ENCODE measurements at regions not wholly inside any gene's neighbourhood (a gene's known extent, or its start where the extent isn't known, plus 50 kb on each side); places are given as distances from the start of the nearest gene placed in this dataset.
A peak's percentile ranks its signal among the peaks of the same experiment; 100 is the strongest.

DNA sequence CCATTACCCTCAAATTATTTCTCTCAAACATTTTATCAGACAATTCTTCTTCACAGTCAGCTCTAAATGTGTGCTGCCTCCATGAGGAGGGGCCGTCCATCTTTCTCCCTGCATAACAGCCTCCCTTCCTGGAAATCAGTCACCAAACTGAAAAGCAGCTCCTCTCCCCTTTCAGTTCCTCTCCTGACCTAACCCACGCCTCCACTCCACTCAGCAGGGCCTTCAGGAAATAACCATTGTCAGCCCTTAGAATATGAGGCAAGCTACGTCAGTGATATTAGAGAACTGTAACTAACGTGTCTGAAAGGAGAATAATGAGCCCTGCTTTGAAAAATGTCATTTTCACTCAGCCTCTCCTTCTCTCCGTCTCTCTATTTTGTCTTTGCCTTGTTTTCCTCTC lies 116.2 kb downstream of the OLFM4 start:
- no peak for DNase-seq

- no peak for DNase-seq
Measured at GRCh38 chr13:53150568-53150967, 122.0 kb downstream of the OLFM4 start.

- DNase-seq, result peak; percentile 46
Measured at GRCh38 chr13:53151336-53152056, 122.9 kb downstream of the OLFM4 start.

DNA sequence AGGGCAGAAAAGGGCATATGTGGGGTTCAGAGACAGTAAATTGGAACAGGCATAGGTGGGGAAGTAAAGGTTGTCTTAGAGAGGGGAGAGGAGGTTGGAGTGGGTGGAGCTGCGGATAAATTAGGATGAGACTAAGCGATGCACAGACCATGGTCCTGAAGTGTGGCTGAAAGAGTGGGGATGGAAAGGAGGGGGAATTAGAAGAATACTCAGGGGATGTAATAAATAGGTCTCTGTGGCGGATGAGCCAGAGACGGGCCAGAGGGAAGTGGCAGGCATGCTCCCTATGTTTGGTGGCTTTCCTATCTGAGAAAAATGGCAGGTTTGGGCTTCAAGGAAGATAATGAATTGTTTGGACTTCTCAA lies 123.4 kb downstream of the OLFM4 start:
- no peak for DNase-seq

GRCh38 chr13:53158201-53158600 lies 129.6 kb downstream of the OLFM4 start:
- no peak for DNase-seq

- DNase-seq, result no peak
Measured at GRCh38 chr13:53159431-53159830, 130.8 kb downstream of the OLFM4 start.

DNA sequence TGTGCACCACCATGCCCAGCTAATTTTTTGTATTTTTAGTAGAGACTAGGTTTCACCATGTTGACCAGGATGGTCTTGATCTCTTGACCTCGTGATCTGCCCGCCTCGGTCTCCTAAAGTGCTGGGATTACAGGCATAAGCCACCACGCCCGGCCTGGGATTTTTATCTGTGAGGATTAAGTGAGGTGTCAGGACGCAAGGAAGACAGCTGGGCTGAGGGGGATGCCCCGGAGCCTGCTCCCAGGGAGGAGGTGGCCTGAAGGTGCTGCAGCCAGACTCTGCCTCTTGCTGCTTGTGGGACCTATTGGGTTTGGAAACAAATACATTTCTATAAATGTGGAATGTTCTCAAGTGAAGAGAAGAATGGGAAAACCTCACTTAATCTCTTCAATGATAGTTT lies 131.6 kb downstream of the OLFM4 start:
- no peak for DNase-seq

GRCh38 chr13:53161251-53161650 lies 132.6 kb downstream of the OLFM4 start:
- no peak for DNase-seq

GRCh38 chr13:53165261-53165660 lies 136.6 kb downstream of the OLFM4 start:
- DNase-seq, result no peak

GRCh38 chr13:53167561-53167960 lies 138.9 kb downstream of the OLFM4 start:
- no peak for DNase-seq

DNA sequence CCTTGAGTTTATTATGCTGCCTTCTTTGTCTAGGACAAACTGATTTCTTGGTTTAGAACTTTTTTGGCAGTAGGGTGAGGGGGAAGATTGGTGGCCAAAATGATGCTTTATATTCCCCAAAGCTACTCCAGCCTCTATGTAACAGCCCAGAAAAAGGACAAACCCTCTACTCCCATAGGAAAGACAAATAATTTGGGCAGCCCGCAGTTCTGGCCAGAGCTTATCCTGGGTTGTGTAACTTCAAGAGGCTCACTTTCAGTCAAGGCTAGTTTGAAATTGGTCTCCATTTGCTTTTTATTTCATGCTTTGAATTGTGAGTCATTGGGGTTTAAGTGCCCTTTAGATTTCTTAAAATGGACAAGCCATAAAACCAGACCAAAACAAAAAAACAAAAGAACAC lies 142.3 kb downstream of the OLFM4 start:
- no peak for DNase-seq

DNA sequence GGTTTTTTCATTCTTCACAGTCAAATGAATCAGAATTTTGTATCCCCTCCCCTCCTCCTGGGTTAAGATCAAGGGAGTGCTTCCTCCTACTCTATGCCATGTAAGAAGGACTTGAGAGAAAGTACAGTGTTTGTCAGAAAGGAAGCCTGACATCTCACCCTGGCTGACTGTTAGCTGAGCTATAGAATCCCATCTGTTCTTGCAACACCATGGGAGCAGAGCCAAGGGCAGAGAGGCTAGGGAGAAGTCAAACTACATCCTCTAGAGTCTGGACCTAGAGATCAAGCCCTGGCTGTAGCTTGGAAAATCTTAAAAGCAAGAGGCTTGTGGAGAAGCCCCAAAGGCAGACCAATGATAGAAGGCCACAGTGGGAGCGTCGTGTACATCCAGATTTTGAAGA lies 145.9 kb downstream of the OLFM4 start:
- DNase-seq, result no peak

DNA sequence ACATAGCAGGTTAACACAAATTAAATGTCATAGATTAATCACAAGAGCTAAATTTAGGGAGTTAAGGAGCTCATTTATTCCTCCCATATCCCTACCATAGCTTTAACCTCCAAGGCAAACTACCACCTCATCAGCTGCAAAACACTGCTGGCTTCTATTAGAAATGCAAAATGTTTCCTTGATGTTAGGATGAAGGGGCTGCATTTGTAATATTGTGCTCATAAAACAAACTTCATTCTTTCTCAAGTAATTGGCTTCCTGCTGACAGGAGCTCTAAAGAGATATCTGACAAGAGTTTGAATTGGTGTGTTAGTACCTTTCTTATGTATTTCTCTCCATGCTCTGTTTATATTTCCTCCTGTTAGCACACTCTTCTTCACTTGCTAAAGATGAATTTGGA lies 152.1 kb downstream of the OLFM4 start:
- DNase-seq, result no peak

- DNase-seq, result no peak
Measured at GRCh38 chr13:53182724-53183123, 154.1 kb downstream of the OLFM4 start.

DNA sequence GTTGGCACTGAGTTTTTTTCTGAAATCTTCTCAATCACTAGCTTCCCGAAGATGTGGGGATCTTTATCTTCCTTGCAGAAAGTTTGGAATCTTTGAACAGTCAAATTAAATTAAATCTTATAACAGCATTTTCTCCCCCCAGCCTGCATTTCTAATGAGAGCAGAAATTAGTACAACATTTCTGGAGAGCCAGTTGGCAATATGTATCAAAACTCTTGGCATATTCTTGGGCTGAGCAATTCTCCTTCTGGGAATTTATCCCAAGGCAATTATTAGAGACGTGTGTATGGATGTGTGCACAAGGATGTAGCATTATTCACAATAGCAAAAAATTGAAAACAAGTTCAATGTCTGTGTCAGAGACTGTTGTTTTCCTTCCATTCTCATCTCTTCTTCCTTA lies 159.5 kb downstream of the OLFM4 start:
- DNase-seq, result no peak

- DNase-seq, result no peak
Measured at GRCh38 chr13:53189162-53189561, 160.5 kb downstream of the OLFM4 start.

DNA sequence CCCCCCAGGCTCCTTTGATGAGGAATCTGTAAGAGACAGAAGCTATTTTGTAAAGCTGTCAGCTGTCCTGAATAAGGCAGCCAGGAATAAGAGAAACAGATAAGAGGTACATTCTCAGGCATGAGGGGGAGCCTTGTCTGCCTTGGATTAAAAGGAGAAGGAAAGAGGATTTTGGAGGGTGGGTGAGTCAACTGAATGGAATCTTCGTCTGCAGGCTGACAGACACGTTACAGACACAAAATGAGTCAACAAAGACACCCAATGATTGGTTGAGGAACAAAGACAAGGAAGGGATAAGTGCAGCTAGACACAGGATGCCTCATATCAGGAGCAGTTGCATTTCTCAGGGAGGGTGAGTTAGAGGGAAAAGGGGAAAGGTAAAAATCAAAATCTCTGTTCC lies 162.5 kb downstream of the OLFM4 start:
- peak; percentile 73 for DNase-seq

DNA sequence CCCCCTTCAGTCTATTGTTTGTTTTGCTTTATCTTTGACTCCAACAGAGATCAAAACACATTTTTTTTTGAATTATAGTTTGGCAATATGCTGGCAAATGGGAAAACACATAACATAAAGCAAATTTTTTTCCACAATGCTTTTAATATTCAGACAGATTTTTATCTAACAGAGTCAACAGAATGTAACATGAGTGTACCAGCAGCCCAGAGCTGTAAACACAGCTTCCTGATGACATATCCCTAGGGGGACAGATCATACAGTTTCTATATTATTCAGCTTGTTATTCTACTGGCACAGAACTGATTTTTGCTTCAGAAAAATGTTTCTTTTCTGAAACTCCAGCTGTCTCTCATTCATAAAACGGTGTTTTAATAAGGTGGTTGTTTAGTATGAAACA lies 168.8 kb downstream of the OLFM4 start:
- DNase-seq, result no peak

DNA sequence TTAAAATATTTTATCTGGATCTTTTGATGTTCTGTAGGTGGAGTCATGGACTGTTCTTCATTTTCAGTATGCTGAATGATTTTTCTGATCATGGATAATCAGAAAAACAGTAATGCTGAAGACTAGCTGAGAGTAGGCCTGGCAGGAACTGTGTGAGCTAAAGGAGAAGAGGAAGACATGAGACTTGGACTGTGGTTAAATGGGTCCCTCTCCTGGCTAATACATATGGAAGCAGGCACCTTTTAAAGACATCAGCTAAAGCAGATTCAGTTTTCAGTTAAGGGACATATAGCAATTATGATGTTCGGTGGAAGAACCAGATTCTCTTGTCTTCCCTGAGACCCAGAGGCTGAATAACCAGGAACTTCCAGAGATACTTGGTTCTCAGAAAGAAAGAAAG lies 169.4 kb downstream of the OLFM4 start:
- DNase-seq, result peak; percentile 1

DNA sequence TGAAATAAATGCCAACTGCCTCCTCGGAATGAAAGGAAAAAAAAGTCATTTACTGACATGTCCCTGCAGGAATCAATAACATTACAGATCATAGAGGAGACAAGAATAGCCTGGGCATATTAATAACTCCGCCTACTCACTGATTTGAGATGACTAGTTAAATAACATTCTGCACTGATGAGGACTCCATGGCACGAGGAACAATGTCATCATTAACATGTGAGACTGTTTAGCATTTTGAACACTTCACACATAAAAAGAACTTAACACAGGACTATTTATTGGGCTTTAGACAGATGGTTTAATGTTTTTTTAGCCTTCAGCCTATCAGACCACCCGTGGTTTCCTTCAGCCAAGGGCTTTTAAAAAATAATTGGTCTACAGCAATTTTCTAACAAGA lies 170.1 kb downstream of the OLFM4 start:
- no peak for DNase-seq

DNA sequence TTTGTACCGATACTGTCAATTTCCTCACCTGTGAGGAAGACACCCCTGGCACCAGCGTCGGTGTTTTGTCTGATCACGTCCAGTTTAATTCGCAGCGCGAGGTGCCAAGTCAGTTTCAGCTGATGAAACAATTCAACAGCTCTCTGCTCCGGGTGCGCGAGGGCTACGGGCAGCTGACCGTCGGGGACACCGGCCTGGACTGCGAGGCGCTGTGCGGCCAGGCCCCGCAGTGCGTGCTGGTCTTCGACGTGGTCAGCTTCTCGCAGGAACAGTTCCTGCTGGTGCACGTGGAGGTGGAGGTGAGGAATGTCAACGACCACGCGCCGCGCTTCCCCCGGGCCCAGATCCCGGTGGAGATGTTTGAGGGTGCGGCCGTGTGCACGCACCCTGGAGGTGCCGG lies 171.5 kb downstream of the OLFM4 start:
- DNase-seq, result no peak

GRCh38 chr13:53200498-53201453 lies 172.2 kb downstream of the OLFM4 start:
- peak; percentile 49 for DNase-seq

- DNase-seq, result peak; percentile 1
Measured at GRCh38 chr13:53201454-53202225, 173.0 kb downstream of the OLFM4 start.
